Hematopoietic multipotent progenitor cell treated with erythropoietin and hydrocortisone succinate and interleukin-3 and kit ligand, for 6 days (in vitro differentiated cells): ENCODE measurements at regions not wholly inside any gene's neighbourhood (a gene's known extent, or its start where the extent isn't known, plus 50 kb on each side); places are given as distances from the start of the nearest gene placed in this dataset.

ENCODE experiments used
- DNase-seq: peaks from one replicate; pipeline ENCODE4 v3.0.0-alpha.2; 2015

DNA sequence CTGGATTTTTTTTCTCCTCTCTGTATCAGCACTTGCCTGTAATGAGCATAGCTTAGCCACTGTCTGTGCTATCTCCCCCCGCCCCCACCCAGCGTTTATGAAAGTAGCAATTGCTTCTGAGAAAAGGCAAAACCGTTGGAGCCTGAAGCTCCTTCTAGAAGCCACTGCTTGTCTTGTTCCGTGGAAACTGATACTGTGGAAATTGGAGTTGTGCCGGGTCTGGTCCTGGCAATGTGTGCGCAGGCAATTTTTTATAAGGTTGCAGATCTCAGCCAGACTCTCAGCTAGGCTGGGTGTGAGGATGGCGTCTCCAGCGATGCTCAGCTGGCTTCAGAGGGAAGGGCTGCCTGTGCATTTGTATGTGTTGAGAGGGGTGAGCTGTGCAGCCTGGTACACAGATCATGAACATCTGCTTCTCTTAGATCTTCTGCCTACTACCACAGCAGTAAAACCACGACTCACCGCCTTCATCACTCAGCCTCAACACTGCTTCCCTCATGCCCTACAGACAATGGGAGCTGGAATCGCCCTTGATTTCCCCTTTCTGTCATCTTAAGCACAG lies 72.4 kb upstream of the GTSF1L start:
- DNase-seq = no peak

DNA sequence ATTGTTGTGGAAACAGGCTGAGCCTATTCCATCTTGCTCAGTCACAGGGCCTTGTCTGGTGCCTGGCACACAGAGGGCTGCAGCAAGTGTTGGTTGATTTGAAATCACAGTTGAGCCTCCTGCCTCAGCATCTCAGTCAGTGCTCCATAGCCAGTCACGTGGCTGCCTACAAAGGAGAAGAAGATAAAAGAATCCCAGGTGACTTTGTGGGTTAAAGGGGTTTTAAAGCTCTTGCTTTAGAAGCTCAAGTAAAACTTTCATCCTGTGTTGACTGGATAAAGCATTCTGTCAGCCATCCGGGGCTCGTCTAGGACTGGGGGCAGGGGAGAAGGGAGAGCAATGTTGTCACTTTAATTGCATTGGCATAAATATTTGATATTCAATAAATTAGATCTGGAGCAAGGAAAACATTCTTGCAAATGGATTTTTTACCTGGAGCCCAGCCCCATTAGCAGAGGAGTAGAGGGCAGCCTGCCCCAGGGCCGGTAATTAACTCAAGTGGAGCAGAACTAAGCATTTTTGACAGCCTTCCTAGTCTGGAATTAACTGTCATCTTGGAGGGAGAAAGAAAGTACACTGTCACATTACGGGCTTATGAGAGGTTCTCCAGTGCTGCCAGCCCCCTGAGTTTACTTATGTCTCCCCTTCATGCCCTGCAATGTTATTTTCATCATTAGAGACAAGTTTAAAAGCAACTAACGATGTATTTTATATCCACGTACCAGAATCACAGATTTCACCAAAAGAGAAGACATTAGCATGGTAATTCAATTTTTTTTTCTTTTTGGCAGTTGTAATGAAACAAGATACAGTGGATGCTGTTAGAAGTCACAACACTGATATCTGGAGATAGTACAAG lies 71.7 kb upstream of the GTSF1L start:
- DNase-seq = no peak

DNA sequence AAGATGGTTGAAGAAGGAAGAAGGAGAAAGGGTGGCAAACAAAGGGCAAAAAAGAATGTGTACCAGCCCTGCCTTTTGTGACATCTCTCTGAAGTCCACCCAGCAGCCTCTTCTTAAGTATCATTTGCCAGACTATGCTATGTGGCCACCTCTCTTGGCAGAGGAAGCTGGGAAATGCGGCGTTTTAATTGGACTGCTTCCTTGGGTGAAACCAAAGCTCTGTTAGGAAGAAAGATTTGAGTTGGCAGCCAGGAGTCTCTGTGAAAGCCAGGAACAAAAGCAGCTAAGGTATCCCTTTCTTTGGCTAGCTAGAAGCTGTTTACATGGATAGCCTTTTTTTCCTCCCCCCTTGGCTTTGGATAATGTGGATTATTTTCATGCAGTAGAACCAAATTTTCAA lies 67.5 kb upstream of the GTSF1L start:
- DNase-seq = no peak

DNA sequence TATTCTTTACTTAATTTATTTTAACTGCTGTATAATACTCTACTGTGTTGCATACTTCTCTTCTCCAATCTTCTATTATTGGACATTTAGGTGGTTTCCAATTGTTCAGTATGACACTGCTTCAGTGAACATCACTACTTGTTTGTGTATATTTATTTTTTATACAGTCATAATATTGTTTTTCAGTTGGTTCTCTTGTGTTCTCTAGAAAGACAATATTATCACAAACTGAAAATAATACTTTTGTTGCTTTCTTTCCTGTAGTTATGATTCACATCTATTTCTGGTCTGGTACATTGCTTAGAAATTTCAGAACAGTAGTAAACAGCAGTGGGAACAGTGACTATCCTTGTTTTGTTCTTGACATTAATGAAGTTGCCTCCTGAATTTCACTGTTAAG lies 62.8 kb upstream of the GTSF1L start:
- no peak for DNase-seq

DNA sequence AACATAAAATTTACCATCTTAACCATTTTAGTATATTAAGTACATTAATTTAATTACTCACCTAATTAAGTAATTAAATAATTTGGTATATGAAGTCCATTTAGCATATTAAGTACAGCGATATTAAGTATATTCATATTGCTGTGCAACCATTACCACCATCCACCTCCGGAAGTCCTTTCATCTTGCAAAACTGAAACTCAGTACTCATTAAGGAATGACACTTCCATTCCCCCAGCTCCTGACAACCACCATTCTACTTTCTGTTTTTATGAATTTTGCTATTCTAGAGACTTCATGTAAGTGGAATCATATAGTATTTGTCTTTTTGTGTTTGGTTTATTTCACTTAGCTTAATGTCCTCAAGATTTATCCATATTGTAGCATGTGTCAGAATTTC lies 61.1 kb upstream of the GTSF1L start:
- no peak for DNase-seq

DNA sequence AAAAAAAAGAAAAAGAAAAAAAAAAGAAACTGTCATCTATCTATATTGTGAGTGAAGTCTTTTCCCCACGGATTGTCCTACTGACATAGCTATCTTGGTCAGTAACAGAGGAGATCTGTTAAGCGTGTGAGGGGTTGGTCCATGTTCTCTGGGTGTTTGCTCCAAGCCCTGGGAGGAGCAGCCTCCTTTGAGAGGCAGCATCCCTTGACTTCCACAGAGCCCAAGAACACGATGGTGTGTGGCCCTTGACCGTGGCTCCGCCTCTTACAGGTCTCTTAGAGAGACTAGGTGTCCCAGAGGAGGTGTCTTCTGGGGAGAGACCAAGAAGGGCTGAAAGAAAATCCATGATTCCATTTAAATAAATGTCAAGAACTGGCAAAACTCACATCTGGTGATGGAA lies 60.1 kb upstream of the GTSF1L start:
- DNase-seq = no peak

DNA sequence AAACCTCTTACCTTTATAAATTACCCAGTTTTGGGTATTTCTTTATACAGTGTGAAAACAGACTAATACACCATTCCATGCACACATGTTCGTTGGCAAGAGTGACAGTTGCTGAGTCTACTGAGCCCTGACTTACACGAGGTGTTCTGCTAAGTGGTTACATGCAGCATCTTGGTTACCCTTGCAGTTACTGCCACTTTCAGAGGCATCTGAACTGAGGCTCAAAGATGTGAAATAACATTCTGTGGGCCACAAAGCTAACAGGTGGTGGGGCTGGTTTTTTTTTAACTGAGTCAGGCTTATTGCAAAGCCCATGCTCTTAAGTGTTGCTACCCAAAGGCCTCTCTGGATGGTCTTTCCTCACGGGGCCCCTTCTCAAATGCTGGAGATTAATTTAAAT lies 54.4 kb upstream of the GTSF1L start:
- no peak for DNase-seq

DNA sequence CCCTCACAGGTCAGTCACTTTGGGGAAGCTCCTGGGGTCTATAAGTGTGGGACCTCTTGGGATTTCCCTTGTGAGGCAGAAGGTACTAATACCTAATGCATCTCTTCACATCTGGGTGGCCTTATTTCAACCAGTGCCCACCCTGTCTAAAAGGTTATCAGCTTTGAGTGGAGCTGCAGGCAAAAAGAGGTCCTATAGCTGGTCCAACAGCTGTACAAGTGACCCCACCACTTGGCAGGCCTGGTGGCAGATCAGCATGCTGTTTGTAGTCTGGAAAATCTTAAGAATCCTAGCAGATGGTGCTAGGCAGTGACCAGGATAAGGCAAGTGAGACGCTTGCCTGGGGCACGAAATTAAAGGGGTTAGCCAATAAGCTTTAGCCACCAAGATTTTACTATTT lies 51.6 kb upstream of the GTSF1L start:
- no peak for DNase-seq

DNA sequence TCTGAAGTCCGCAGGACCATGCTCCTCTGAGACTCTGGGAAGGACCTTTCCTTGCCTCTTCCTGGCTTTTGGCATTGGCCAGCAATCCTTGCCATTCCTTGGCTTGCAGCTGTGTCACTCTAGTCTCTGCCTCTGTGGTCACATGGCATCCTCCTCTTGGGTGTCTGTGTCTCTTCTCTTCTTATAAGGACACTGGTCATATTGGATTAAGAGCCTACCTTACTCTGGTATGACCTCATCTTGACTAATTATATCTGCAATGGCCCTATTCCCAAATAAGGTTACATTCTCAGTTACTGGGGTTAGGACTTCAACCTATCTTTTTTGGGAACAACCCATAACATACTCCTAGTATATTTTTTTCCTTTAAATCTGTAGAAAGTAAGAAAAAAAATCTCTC lies 49.9 kb upstream of the GTSF1L start:
- no peak for DNase-seq
